ENCODE measurements at regions not wholly inside any gene's neighbourhood (a gene's known extent, or its start where the extent isn't known, plus 50 kb on each side); places are given as distances from the start of the nearest gene placed in this dataset.

GRCh38 chr3:30333143-30333542 lies 273.3 kb upstream of the TGFBR2 start:
- Histone ChIP-seq H3K4me1 (ENCODE audit: insufficient read depth, low read length) (peaks cover 7% of the 10 kb centered on the region), H4K20me1 (ENCODE audit: insufficient read depth, low read length) (no peaks in the 10 kb centered on the region), H3K27ac (ENCODE audit: low read depth, low read length) (no peak overlapping the region), H3K4me3 (ENCODE audit: insufficient read depth, low read length) (no peak overlapping the region), H3K36me3 (ENCODE audit: insufficient read depth, low read length) (no peaks in the 10 kb centered on the region), H3K9me3 (ENCODE audit: low read depth, low read length) (no peaks in the 10 kb centered on the region), H3K4me2 (ENCODE audit: insufficient read depth, low read length) (no peak overlapping the region), H3K27me3 (ENCODE audit: insufficient read depth, low read length) (no peaks in the 10 kb centered on the region), H2AFZ (ENCODE audit: low read length) (peak overlapping the region; percentile 27), H3K79me2 (ENCODE audit: insufficient read depth, low read length) (no peaks in the 10 kb centered on the region)
- TF ChIP-seq CTCF (IDR thresholded peaks at IDR 0.05; ENCODE audit: extremely low read depth, low read depth, low read length): no peak
- DNase-seq (ENCODE audit: insufficient read length, low spot score, missing footprints): no peak

GRCh38 chr3:30333903-30334302 lies 272.5 kb upstream of the TGFBR2 start:
- Histone ChIP-seq H3K4me2 (ENCODE audit: insufficient read depth, low read length) (no peak overlapping the region), H2AFZ (ENCODE audit: low read length) (no peak overlapping the region), H3K9me3 (ENCODE audit: low read depth, low read length) (no peaks in the 10 kb centered on the region), H4K20me1 (ENCODE audit: insufficient read depth, low read length) (no peaks in the 10 kb centered on the region), H3K36me3 (ENCODE audit: insufficient read depth, low read length) (no peaks in the 10 kb centered on the region), H3K27me3 (ENCODE audit: insufficient read depth, low read length) (no peaks in the 10 kb centered on the region), H3K27ac (ENCODE audit: low read depth, low read length) (no peak overlapping the region), H3K4me3 (ENCODE audit: insufficient read depth, low read length) (no peak overlapping the region), H3K4me1 (ENCODE audit: insufficient read depth, low read length) (peaks cover 7% of the 10 kb centered on the region), H3K79me2 (ENCODE audit: insufficient read depth, low read length) (no peaks in the 10 kb centered on the region)
- DNase-seq (ENCODE audit: insufficient read length, low spot score, missing footprints): peak; percentile 41
- no peak for TF ChIP-seq CTCF (IDR thresholded peaks at IDR 0.05; ENCODE audit: extremely low read depth, low read depth, low read length)

- H3K27me3 ChIP-seq (ENCODE audit: insufficient read depth, low read length): no peaks in the 10 kb centered on the region
Measured at GRCh38 chr3:30340500-30340899, 265.9 kb upstream of the TGFBR2 start.

GRCh38 chr3:30341079-30341478 lies 265.3 kb upstream of the TGFBR2 start:
- Histone ChIP-seq H2AFZ (ENCODE audit: low read length) (no peak overlapping the region), H3K79me2 (ENCODE audit: insufficient read depth, low read length) (no peaks in the 10 kb centered on the region), H3K27me3 (ENCODE audit: insufficient read depth, low read length) (no peaks in the 10 kb centered on the region), H3K9me3 (ENCODE audit: low read depth, low read length) (no peaks in the 10 kb centered on the region), H3K4me1 (ENCODE audit: insufficient read depth, low read length) (peaks cover 25% of the 10 kb centered on the region), H3K4me3 (ENCODE audit: insufficient read depth, low read length) (no peak overlapping the region), H3K4me2 (ENCODE audit: insufficient read depth, low read length) (no peak overlapping the region), H3K27ac (ENCODE audit: low read depth, low read length) (no peak overlapping the region), H4K20me1 (ENCODE audit: insufficient read depth, low read length) (no peaks in the 10 kb centered on the region), H3K36me3 (ENCODE audit: insufficient read depth, low read length) (no peaks in the 10 kb centered on the region)
- no peak for TF ChIP-seq CTCF (IDR thresholded peaks at IDR 0.05; ENCODE audit: extremely low read depth, low read depth, low read length)
- DNase-seq (ENCODE audit: insufficient read length, low spot score, missing footprints): no peak

More at GRCh38 chr3:30340500-30340899, 265.9 kb upstream of the TGFBR2 start:
- H3K27ac ChIP-seq (ENCODE audit: low read depth, low read length): no peak overlapping the region
- no peak for TF ChIP-seq CTCF (IDR thresholded peaks at IDR 0.05; ENCODE audit: extremely low read depth, low read depth, low read length)
- H3K9me3 ChIP-seq (ENCODE audit: low read depth, low read length): no peaks in the 10 kb centered on the region
- H4K20me1 ChIP-seq (ENCODE audit: insufficient read depth, low read length): no peaks in the 10 kb centered on the region
- no peak overlapping the region for H2AFZ ChIP-seq (ENCODE audit: low read length)
- H3K4me2 ChIP-seq (ENCODE audit: insufficient read depth, low read length): no peak overlapping the region
- no peak for DNase-seq (ENCODE audit: insufficient read length, low spot score, missing footprints)
- no peak overlapping the region for H3K4me3 ChIP-seq (ENCODE audit: insufficient read depth, low read length)
- peaks cover 25% of the 10 kb centered on the region for H3K4me1 ChIP-seq (ENCODE audit: insufficient read depth, low read length)
- H3K36me3 ChIP-seq (ENCODE audit: insufficient read depth, low read length): no peaks in the 10 kb centered on the region
- no peaks in the 10 kb centered on the region for H3K79me2 ChIP-seq (ENCODE audit: insufficient read depth, low read length)
